C4-2B (cell line): ENCODE measurements at regions not wholly inside any gene's neighbourhood (a gene's known extent, or its start where the extent isn't known, plus 50 kb on each side); places are given as distances from the start of the nearest gene placed in this dataset.

Experiments
- CTCF ChIP-seq: fragments of 450-650 bp; conservative IDR thresholded peaks from 2 replicates; pipeline ENCODE4 v1.5.1; 2017; ENCODE audit warnings: mild to moderate bottlenecking
- ZFX ChIP-seq: fragments of 450-650 bp; IDR thresholded peaks from 2 replicates; pipeline ENCODE4 v1.6.1; 2017

- no peak for TF ChIP-seq CTCF
- TF ChIP-seq ZFX, result no peak
These were observed 65.0 kb upstream of the SLC2A12 start for GRCh38 chr6:134117409-134117808.
